ENCODE measurements at regions not wholly inside any gene's neighbourhood (a gene's known extent, or its start where the extent isn't known, plus 50 kb on each side); places are given as distances from the start of the nearest gene placed in this dataset.
A peak's percentile ranks its signal among the peaks of the same experiment; 100 is the strongest.

- Histone ChIP-seq H3K27me3 (ENCODE audit: control insufficient read depth in 3 of 3, insufficient read depth in 3 of 3, low read length in 3 of 3) (no peaks in the 10 kb centered on the region), H3K36me3 (ENCODE audit: control insufficient read depth in 3 of 3, insufficient read depth in 2 of 3, low read depth in 1 of 3, low read length in 3 of 3) (no peaks in the 10 kb centered on the region), H3K4me1 (ENCODE audit: control insufficient read depth in 3 of 3, insufficient read depth in 2 of 3, low read depth in 1 of 3, low read length in 2 of 3) (peaks cover 0 to 30% (median 0%) of the 10 kb centered on the region in 3 donors), H3K9me3 (ENCODE audit: control insufficient read depth in 2 of 2, insufficient read depth in 1 of 2, low read depth in 1 of 2, low read length in 1 of 2) (peaks cover 0 to 4% of the 10 kb centered on the region in 2 donors), H3K4me3 (ENCODE audit: low read depth in 1 of 3, low read length in 3 of 3) (no peak overlapping the region), H3K27ac (ENCODE audit: low read depth in 1 of 3, low read length in 2 of 3) (peak overlapping the region in 1 of 3 donors; percentile 65)
- DNase-seq (no peak), FAIRE-seq (no peak)
- WGBS, 3 donors: 10 to 43% (median 30%) methylated on average over 7 of the region's 7 CpGs
These were observed 147.2 kb upstream of the RBPJ start for GRCh38 chr4:26173619-26174018.

GRCh38 chr4:26174027-26174426, 146.8 kb upstream of the RBPJ start:
- FAIRE-seq: no peak
- DNase-seq: peak; percentile 66 to 88
- peaks cover 0 to 4% of the 10 kb centered on the region in 2 donors for H3K9me3 ChIP-seq (ENCODE audit: control insufficient read depth in 2 of 2, insufficient read depth in 1 of 2, low read depth in 1 of 2, low read length in 1 of 2)
- H3K4me1 ChIP-seq (ENCODE audit: control insufficient read depth in 3 of 3, insufficient read depth in 2 of 3, low read depth in 1 of 3, low read length in 2 of 3): peaks cover 0 to 30% (median 0%) of the 10 kb centered on the region in 3 donors
- peak overlapping the region in 1 of 3 donors; percentile 65 for H3K27ac ChIP-seq (ENCODE audit: low read depth in 1 of 3, low read length in 2 of 3)
- no peaks in the 10 kb centered on the region for H3K27me3 ChIP-seq (ENCODE audit: control insufficient read depth in 3 of 3, insufficient read depth in 3 of 3, low read length in 3 of 3)
- WGBS, 3 donors: 8 to 41% (median 24%) methylated on average over 9 of the region's 9 CpGs
- H3K36me3 ChIP-seq (ENCODE audit: control insufficient read depth in 3 of 3, insufficient read depth in 2 of 3, low read depth in 1 of 3, low read length in 3 of 3): no peaks in the 10 kb centered on the region
- no peak overlapping the region for H3K4me3 ChIP-seq (ENCODE audit: low read depth in 1 of 3, low read length in 3 of 3)

GRCh38 chr4:26175006-26175786, 145.6 kb upstream of the RBPJ start:
- Histone ChIP-seq H3K27me3 (ENCODE audit: control insufficient read depth in 3 of 3, insufficient read depth in 3 of 3, low read length in 3 of 3) (no peaks in the 10 kb centered on the region), H3K4me3 (ENCODE audit: low read depth in 1 of 3, low read length in 3 of 3) (no peak overlapping the region), H3K9me3 (ENCODE audit: control insufficient read depth in 2 of 2, insufficient read depth in 1 of 2, low read depth in 1 of 2, low read length in 1 of 2) (no peaks in the 10 kb centered on the region), H3K27ac (ENCODE audit: low read depth in 1 of 3, low read length in 2 of 3) (no peak overlapping the region), H3K36me3 (ENCODE audit: control insufficient read depth in 3 of 3, insufficient read depth in 2 of 3, low read depth in 1 of 3, low read length in 3 of 3) (no peaks in the 10 kb centered on the region), H3K4me1 (ENCODE audit: control insufficient read depth in 3 of 3, insufficient read depth in 2 of 3, low read depth in 1 of 3, low read length in 2 of 3) (peaks cover 0 to 30% (median 0%) of the 10 kb centered on the region in 3 donors)
- DNase-seq (no peak), FAIRE-seq (no peak)
- 78 to 86% (median 85%) methylated on average over 13 of the region's 13 CpGs for WGBS, 3 donors

GRCh38 chr4:26175905-26176470, 144.8 kb upstream of the RBPJ start:
- DNase-seq (no peak), FAIRE-seq (no peak)
- Histone ChIP-seq H3K27me3 (ENCODE audit: control insufficient read depth in 3 of 3, insufficient read depth in 3 of 3, low read length in 3 of 3) (no peaks in the 10 kb centered on the region), H3K9me3 (ENCODE audit: control insufficient read depth in 2 of 2, insufficient read depth in 1 of 2, low read depth in 1 of 2, low read length in 1 of 2) (no peaks in the 10 kb centered on the region), H3K36me3 (ENCODE audit: control insufficient read depth in 3 of 3, insufficient read depth in 2 of 3, low read depth in 1 of 3, low read length in 3 of 3) (no peaks in the 10 kb centered on the region), H3K4me1 (ENCODE audit: control insufficient read depth in 3 of 3, insufficient read depth in 2 of 3, low read depth in 1 of 3, low read length in 2 of 3) (peaks cover 0 to 30% (median 0%) of the 10 kb centered on the region in 3 donors), H3K4me3 (ENCODE audit: low read depth in 1 of 3, low read length in 3 of 3) (no peak overlapping the region), H3K27ac (ENCODE audit: low read depth in 1 of 3, low read length in 2 of 3) (no peak overlapping the region)
- WGBS, 3 donors: 88 to 91% (median 90%) methylated on average over 4 of the region's 4 CpGs

GRCh38 chr4:26176598-26177149, 144.1 kb upstream of the RBPJ start:
- Histone ChIP-seq H3K4me3 (ENCODE audit: low read depth in 1 of 3, low read length in 3 of 3) (no peak overlapping the region), H3K36me3 (ENCODE audit: control insufficient read depth in 3 of 3, insufficient read depth in 2 of 3, low read depth in 1 of 3, low read length in 3 of 3) (no peaks in the 10 kb centered on the region), H3K9me3 (ENCODE audit: control insufficient read depth in 2 of 2, insufficient read depth in 1 of 2, low read depth in 1 of 2, low read length in 1 of 2) (no peaks in the 10 kb centered on the region), H3K27me3 (ENCODE audit: control insufficient read depth in 3 of 3, insufficient read depth in 3 of 3, low read length in 3 of 3) (no peaks in the 10 kb centered on the region), H3K27ac (ENCODE audit: low read depth in 1 of 3, low read length in 2 of 3) (peak overlapping the region in 1 of 3 donors; percentile 21), H3K4me1 (ENCODE audit: control insufficient read depth in 3 of 3, insufficient read depth in 2 of 3, low read depth in 1 of 3, low read length in 2 of 3) (peaks cover 0 to 30% (median 0%) of the 10 kb centered on the region in 3 donors)
- DNase-seq: peak in 1 of 2 donors; percentile 39
- WGBS, 3 donors: 72 to 91% (median 85%) methylated on average over 8 of the region's 8 CpGs
- FAIRE-seq: no peak

GRCh38 chr4:26178854-26179253, 142.0 kb upstream of the RBPJ start:
- Histone ChIP-seq H3K36me3 (ENCODE audit: control insufficient read depth in 3 of 3, insufficient read depth in 2 of 3, low read depth in 1 of 3, low read length in 3 of 3) (no peaks in the 10 kb centered on the region), H3K9me3 (ENCODE audit: control insufficient read depth in 2 of 2, insufficient read depth in 1 of 2, low read depth in 1 of 2, low read length in 1 of 2) (no peaks in the 10 kb centered on the region), H3K27ac (ENCODE audit: low read depth in 1 of 3, low read length in 2 of 3) (no peak overlapping the region), H3K4me3 (ENCODE audit: low read depth in 1 of 3, low read length in 3 of 3) (no peak overlapping the region), H3K4me1 (ENCODE audit: control insufficient read depth in 3 of 3, insufficient read depth in 2 of 3, low read depth in 1 of 3, low read length in 2 of 3) (peaks cover 0 to 24% (median 0%) of the 10 kb centered on the region in 3 donors), H3K27me3 (ENCODE audit: control insufficient read depth in 3 of 3, insufficient read depth in 3 of 3, low read length in 3 of 3) (no peaks in the 10 kb centered on the region)
- FAIRE-seq (no peak), DNase-seq (no peak)
- WGBS, 3 donors: 62 to 80% (median 68%) methylated on average over 6 of the region's 6 CpGs

- Histone ChIP-seq H3K27me3 (ENCODE audit: control insufficient read depth in 3 of 3, insufficient read depth in 3 of 3, low read length in 3 of 3) (no peaks in the 10 kb centered on the region), H3K9me3 (ENCODE audit: control insufficient read depth in 2 of 2, insufficient read depth in 1 of 2, low read depth in 1 of 2, low read length in 1 of 2) (no peaks in the 10 kb centered on the region), H3K4me3 (ENCODE audit: low read depth in 1 of 3, low read length in 3 of 3) (no peak overlapping the region), H3K4me1 (ENCODE audit: control insufficient read depth in 3 of 3, insufficient read depth in 2 of 3, low read depth in 1 of 3, low read length in 2 of 3) (peaks cover 0 to 19% (median 0%) of the 10 kb centered on the region in 3 donors), H3K27ac (ENCODE audit: low read depth in 1 of 3, low read length in 2 of 3) (no peak overlapping the region), H3K36me3 (ENCODE audit: control insufficient read depth in 3 of 3, insufficient read depth in 2 of 3, low read depth in 1 of 3, low read length in 3 of 3) (no peaks in the 10 kb centered on the region)
- FAIRE-seq (no peak), DNase-seq (no peak)
- WGBS, 3 donors: 66 to 86% (median 73%) methylated on average over 6 of the region's 6 CpGs
These were observed 141.5 kb upstream of the RBPJ start for GRCh38 chr4:26179316-26179760.

- H3K27ac ChIP-seq (ENCODE audit: low read depth in 1 of 3, low read length in 2 of 3): no peak overlapping the region
- no peaks in the 10 kb centered on the region for H3K9me3 ChIP-seq (ENCODE audit: control insufficient read depth in 2 of 2, insufficient read depth in 1 of 2, low read depth in 1 of 2, low read length in 1 of 2)
- WGBS, 3 donors: 90 to 100% (median 92%) methylated on average over 1 of the region's 1 CpG
- H3K4me1 ChIP-seq (ENCODE audit: control insufficient read depth in 3 of 3, insufficient read depth in 2 of 3, low read depth in 1 of 3, low read length in 2 of 3): peaks cover 0 to 2% (median 0%) of the 10 kb centered on the region in 3 donors
- FAIRE-seq (no peak), DNase-seq (no peak)
- H3K27me3 ChIP-seq (ENCODE audit: control insufficient read depth in 3 of 3, insufficient read depth in 3 of 3, low read length in 3 of 3): no peaks in the 10 kb centered on the region
- H3K36me3 ChIP-seq (ENCODE audit: control insufficient read depth in 3 of 3, insufficient read depth in 2 of 3, low read depth in 1 of 3, low read length in 3 of 3): no peaks in the 10 kb centered on the region
- H3K4me3 ChIP-seq (ENCODE audit: low read depth in 1 of 3, low read length in 3 of 3): no peak overlapping the region
These were observed 139.2 kb upstream of the RBPJ start for GRCh38 chr4:26181616-26182015.

Data from small intestine (tissue), 7 donors.